NCI-H526 (cell line): ENCODE measurements at regions not wholly inside any gene's neighbourhood (a gene's known extent, or its start where the extent isn't known, plus 50 kb on each side); places are given as distances from the start of the nearest gene placed in this dataset.

Experiments used
- DNase-seq, 2 experiments: peaks; one replicate each; lab custom pipeline; 2025; lab: John Stamatoyannopoulos, UW

DNA sequence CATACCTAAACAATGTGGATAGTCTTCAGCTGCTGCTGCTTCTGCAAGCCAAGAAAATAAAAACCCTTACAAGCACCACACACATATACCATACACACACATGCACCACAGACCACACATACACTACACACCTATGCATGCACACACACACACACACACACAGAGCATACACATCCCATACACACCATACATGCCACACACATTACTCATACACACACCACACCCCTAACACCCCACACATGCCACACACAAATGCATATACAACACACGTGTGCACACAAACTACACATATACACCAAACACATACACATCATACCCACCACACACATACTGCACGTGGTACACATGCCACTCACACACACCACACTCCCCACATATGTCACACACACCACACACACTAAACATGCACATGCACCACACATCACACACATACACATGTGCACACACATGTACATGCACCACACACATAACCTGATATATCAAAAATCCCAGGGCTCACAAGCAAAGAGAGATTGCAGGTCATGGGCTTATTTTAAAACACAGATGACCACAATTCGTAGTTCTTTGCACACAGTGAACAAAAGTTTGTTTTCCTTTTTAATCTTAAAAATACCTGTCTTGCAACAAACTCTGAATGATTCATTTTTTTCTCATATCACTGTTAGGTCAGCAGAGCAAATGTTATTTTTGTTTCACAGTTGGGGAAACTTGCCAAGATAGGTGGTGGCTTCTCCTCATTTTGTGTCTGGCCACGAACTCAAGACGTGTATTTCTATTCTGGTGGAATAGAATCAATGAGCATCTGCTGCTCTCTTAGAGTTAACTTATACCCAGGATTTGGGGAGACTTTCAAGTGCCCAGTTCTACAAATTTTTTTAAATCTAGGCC lies 456.6 kb downstream of the FGF9 start:
- no peak for DNase-seq

GRCh38 chr13:22128441-22129408 lies 457.9 kb downstream of the FGF9 start:
- DNase-seq: no peak

- DNase-seq: no peak
Measured at GRCh38 chr13:22130254-22130653, 459.4 kb downstream of the FGF9 start.

DNA sequence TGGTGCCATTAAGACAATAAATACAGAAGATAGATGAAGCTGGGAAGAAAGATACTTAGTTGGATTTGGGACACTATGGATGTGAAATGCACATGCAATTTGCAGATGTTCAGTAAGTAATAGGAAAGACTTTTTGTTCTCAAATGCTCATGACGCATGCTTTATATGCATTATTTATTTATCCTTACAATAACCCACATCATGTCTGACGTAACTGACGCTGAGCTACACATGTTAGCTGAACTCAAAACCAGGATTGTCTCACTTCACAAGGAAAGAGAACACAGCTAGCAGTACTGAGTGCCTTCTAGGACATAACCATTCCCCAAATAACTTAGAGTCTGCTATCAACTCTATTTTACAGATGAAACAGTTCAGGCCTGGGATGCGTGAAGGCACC lies 463.4 kb downstream of the FGF9 start:
- DNase-seq: no peak

DNA sequence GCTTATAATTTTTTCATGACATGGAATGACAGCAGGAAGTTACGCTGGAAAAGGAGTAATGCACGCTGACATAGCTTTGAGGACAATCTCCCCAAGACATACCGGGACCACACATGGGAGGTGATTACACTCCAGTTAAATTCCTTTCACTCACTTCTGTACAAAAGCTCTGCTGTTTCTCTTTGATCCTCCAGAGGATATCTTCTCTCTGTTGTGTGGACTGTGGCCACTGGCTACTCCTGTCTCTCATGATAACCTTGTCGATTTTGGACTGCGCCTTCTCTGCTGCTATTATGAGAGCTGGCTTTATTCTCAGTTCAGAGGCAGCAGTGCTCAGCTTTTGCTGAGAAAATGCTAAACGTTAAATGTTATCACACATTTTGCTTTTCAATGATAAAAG lies 464.6 kb downstream of the FGF9 start:
- DNase-seq: no peak

GRCh38 chr13:22137361-22138050 lies 466.6 kb downstream of the FGF9 start:
- DNase-seq: no peak

- no peak for DNase-seq
Measured at GRCh38 chr13:22138947-22139346, 468.1 kb downstream of the FGF9 start.

DNA sequence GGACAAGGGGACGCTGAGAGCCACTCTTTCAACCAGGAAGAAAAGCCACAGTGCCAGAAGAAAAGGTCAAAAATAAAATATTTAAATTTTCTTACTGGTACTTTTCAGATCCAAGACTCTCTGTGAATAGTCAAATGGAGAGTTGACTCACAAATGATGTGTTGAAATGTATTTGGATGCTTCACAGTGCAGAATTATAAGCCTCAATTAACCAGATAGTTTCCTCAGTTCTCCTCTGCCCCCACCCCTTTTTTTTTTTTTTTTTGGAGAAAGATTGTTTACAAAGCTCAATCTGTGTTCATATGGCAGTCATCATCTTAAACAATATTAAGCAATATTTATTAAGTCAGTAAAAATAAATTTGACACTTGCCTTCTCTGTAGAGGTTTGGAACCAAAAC lies 470.8 kb downstream of the FGF9 start:
- DNase-seq: no peak

DNA sequence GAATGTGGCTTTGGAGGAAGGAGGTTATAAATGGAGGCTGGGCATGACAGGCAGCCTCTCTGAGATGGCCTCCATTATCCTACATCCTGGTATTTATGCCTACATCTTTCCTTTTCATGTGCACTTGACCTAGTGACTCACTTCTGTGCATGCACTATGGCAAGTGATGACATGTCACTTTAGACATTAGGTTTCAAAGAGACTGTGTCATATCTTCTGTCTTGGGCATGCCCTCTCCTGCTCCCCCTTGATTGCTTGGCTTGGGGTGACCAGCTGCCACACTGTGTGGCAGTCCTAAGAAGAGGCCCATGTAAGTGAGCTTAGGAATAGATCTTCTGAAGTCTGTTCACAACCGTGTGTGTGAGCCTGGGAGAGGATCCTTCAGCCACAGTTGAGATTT lies 472.8 kb downstream of the FGF9 start:
- DNase-seq: no peak

GRCh38 chr13:22144806-22145205 lies 473.9 kb downstream of the FGF9 start:
- DNase-seq: no peak

- no peak for DNase-seq
Measured at GRCh38 chr13:22148187-22148586, 477.3 kb downstream of the FGF9 start.

DNA sequence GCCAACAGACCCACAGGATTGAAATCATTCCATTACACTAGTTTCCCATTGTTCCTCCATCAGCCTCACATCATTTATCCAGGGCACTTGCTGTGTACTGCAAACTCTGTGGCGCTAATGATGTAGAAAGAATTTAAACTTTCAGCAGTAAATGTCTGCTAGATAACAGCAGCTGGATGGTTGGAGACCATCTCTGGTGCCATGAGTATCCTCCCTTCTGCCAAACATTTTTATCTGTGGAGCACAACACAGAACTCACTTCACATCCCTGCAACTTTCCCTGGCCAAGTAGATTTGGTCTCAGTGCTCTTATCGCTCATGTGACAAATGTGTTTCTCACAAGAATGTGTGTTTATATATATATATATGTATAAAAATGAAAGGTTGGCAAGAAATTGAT lies 481.9 kb downstream of the FGF9 start:
- no peak for DNase-seq

GRCh38 chr13:22154041-22154440 lies 483.2 kb downstream of the FGF9 start:
- no peak for DNase-seq

- DNase-seq: no peak
Measured at GRCh38 chr13:22161871-22162270, 491.0 kb downstream of the FGF9 start.

DNA sequence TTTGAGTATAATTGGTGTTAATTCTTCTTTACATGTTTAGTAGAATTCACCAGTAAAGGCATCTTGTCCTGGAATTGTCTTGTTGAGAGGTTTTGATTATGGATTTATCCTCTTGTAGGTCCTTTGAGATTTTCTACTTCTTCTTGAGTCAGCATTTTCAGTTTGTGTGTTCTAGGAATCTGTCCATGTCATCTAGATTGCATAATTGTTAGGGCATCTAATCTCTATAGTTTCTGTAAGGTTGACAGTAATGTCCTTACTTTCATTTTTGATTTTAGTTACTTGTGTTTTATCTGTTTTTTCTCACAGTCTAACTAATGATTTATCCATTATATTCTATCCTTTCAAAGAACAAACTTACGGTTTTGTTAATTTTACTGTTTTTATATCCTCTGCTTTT lies 492.0 kb downstream of the FGF9 start:
- DNase-seq: no peak

DNA sequence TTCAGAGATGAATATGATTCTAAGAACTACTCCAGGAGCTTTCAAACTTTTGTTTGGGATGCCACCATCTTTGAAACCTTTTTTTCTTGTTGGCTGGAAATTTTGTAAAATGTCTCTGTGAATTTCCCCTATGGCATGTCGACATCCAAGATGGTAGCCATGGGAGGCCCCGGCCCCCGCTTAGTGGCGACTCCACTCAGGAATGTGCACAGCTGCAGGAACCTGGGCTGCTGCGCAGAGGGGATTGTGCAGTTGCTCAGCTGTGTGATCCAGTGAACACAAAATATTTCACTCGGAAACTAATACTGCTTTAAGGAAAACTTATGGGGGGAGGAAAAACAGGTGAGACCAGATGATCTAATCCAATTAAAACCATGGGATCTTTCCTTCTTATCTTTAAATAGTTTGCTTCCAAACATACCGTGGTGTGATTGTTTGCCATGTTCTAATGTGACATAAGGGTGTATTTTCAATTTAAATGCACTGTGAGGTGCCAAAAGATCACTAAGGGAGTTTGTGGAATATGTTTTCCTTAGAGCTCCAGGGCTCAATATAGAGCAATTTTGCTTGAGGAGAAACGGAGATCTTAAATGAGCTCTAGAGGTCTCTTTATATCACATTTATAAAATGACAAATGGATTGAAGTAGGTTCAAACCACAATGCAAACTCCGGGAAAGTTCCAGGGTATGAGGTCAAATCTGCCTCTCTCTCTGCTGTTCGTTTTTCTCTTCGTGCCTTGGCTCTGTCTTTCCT lies 497.7 kb downstream of the FGF9 start:
- no peak for DNase-seq

DNA sequence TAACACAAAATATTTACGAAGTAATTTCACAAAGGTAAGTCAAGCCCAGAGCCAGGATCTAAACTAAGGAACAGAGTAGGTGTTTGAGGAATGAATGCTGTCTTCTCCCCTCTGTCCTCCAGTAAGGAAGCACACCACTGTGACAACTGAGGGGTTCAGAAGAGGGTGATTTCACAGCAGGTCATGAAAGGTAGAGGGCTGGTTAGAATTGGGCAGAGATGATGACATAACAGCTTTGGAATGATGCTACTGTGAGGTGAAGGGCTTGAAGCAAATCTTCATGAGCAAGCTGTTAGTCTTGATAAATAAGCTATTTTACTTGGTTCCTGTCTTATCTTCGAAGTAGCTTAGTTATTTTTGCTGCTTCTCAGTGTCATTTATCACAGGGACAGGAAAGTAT lies 498.6 kb downstream of the FGF9 start:
- no peak for DNase-seq

DNA sequence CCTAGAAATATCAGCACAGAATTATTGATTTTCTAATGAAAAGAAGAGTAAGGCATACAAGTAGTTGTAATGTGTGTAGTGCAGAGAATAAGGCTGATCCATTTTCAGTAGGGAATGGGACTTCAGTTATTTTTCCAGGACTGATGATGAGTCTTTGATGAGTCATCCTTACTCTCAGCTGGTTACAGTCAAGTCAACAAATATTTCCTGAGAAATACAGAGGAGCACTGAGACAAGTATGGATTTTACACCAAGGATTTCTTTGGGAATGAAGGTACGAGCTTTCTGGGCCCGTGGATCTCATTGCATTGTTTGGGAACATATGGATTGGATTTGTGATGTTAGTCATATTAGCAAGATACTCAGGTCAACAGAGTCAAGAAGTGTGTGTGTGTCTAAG lies 502.7 kb downstream of the FGF9 start:
- DNase-seq: no peak

DNA sequence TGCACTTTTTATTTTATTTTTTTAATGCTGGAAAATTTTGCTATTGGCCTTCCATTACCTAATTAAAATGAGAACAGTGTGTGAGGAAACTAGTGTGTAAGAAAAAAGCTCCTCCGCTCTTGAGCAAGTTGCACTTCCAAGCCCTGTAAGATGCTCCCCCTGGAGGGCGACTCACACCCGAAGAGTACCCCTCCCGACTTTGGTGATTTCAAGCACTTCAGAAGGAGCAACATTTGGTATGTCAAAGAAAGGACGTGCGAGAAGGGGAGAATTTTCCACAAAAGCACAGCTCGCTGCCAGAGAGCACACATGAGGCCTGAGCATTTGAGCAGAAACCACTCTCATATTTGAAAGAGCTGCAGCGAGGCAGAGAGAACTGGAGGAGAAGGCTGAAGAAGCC lies 504.4 kb downstream of the FGF9 start:
- DNase-seq: no peak

- DNase-seq: no peak
Measured at GRCh38 chr13:22175815-22176214, 504.9 kb downstream of the FGF9 start.

DNA sequence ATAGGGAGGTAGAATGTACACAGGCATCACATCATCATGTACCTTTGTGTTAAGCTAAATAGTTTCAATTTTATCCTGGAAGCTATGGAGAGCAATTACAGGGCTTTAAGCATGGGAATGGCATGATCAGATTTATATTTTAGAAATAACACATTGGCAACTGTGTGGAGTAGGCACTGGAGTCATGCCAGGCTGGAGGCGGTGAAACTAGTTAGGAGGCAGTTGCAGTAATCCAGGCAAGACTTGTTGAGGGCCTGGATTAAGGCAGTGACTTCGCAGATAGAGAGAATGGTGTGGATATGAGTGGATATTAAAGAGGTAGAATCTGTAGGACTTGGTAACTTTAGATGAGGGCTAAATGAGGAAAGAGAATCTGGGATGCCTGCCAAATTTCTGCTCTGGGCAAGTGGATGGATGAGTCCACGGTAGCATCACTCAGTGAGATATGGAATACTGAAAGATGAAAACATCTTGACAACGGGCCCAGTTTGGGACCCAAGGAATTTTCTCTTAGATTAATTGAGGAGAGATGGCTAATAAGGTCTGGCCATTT lies 506.2 kb downstream of the FGF9 start:
- no peak for DNase-seq
